Natural killer cell (primary cell): ENCODE measurements at regions not wholly inside any gene's neighbourhood (a gene's known extent, or its start where the extent isn't known, plus 50 kb on each side); places are given as distances from the start of the nearest gene placed in this dataset.

Source experiments
- ATAC-seq, 3 donors: fragments of 150-1000 bp in 2 of 3; fragments of 200-7000 bp in 1 of 3; cut with Tn5 transposase; 1 replicate in 1 of 3; 2 replicates in 2 of 3; pipeline ENCODE4 v1.10.0; 2021; ENCODE audit warnings: mild to moderate bottlenecking in 2 of 3, moderate library complexity in 2 of 3
- DNase-seq, 2 donors: peaks; one replicate each; pipeline versions ENCODE4 v3.0.0 to v3.0.0-alpha.2; 2013 to 2021; ENCODE audit warnings: mixed read lengths in 1 of 2
- H3K27ac ChIP-seq: one replicate; pipeline ENCODE4 v1.5.1; 2013; ENCODE audit warnings: mild to moderate bottlenecking, low read length
- H3K27me3 ChIP-seq: one replicate; pipeline ENCODE4 v1.6.1; 2013; ENCODE audit warnings: low read length; ENCODE audit not compliant: control insufficient read depth, insufficient read depth
- H3K36me3 ChIP-seq: one replicate; pipeline ENCODE4 v1.6.1; 2013; ENCODE audit warnings: low read length; ENCODE audit not compliant: control insufficient read depth, insufficient read depth
- H3K4me1 ChIP-seq: one replicate; pipeline ENCODE4 v1.6.1; 2013; ENCODE audit warnings: low read length; ENCODE audit not compliant: control insufficient read depth, insufficient read depth
- H3K4me3 ChIP-seq: one replicate; pipeline ENCODE4 v1.5.1; 2013; ENCODE audit warnings: low read length
- H3K9me3 ChIP-seq: one replicate; pipeline ENCODE4 v1.6.1; 2013; ENCODE audit warnings: low read length; ENCODE audit not compliant: control insufficient read depth, insufficient read depth
- H3K27ac Mint-ChIP-seq, 2 donors: one replicate each; pipeline ENCODE4 v1.8.0; 2022; ENCODE audit warnings: mild to moderate bottlenecking in 2 of 2, mixed read lengths in 2 of 2, moderate library complexity in 1 of 2
- H3K27me3 Mint-ChIP-seq, 2 donors: one replicate each; pipeline ENCODE4 v1.8.0; 2022; ENCODE audit warnings: low read depth in 2 of 2, mixed read lengths in 2 of 2
- H3K36me3 Mint-ChIP-seq: one replicate; pipeline ENCODE4 v1.8.0; 2022; ENCODE audit warnings: mixed read lengths
- H3K4me1 Mint-ChIP-seq, 2 donors: one replicate each; pipeline ENCODE4 v1.8.0; 2022; ENCODE audit warnings: mixed read lengths in 2 of 2
- H3K4me3 Mint-ChIP-seq: one replicate; pipeline ENCODE4 v1.8.0; 2022; ENCODE audit warnings: mild to moderate bottlenecking, moderate library complexity, mixed read lengths
- H3K9me3 Mint-ChIP-seq, 2 donors: one replicate each; pipeline ENCODE4 v1.8.0; 2022; ENCODE audit warnings: mixed read lengths in 2 of 2
- CTCF ChIP-seq: fragments of 200-600 bp; IDR thresholded peaks from one replicate; pipeline ENCODE4 v1.8.0; 2022; ENCODE audit warnings: antibody characterized with exemption
- WGBS: methylation state at CpG from one replicate; pipeline ENCODE4 v1.1.7; 2013; ENCODE audit warnings: missing lambda C conversion rate; ENCODE audit not compliant: insufficient coverage; 5-methylcytosine and 5-hydroxymethylcytosine counted together
- intact Hi-C: fragments of 100-400 bp; cut with micrococcal nuclease; formaldehyde crosslinking; loops from one replicate; pipeline ENCODE4 v1.14.2; 2022

- H3K36me3 Mint-ChIP-seq, result peaks cover 11% of the 10 kb centered on the region
- ATAC-seq, result no peak
- DNase-seq, result no peak
- no peaks in the 10 kb centered on the region for H3K27me3 ChIP-seq
- H3K27ac Mint-ChIP-seq, result no peak overlapping the region
- H3K4me1 ChIP-seq, result no peaks in the 10 kb centered on the region
- H3K4me3 Mint-ChIP-seq, result no peak overlapping the region
- H3K4me3 ChIP-seq, result no peak overlapping the region
- TF ChIP-seq CTCF, result no peak
- intact Hi-C loops, result no loop called here
- peaks cover 11% of the 10 kb centered on the region for H3K9me3 ChIP-seq
- H3K36me3 ChIP-seq, result no peaks in the 10 kb centered on the region
- no peaks in the 10 kb centered on the region for H3K27me3 Mint-ChIP-seq
- 51% methylated on average over 4 of the region's 4 CpGs for WGBS
- peaks cover 16 to 17% of the 10 kb centered on the region in 2 donors for H3K9me3 Mint-ChIP-seq
- H3K27ac ChIP-seq, result no peak overlapping the region
- H3K4me1 Mint-ChIP-seq, result no peaks in the 10 kb centered on the region
Observed at GRCh38 chr6:80939480-80939879, 813.0 kb downstream of the TENT5A start.

DNA sequence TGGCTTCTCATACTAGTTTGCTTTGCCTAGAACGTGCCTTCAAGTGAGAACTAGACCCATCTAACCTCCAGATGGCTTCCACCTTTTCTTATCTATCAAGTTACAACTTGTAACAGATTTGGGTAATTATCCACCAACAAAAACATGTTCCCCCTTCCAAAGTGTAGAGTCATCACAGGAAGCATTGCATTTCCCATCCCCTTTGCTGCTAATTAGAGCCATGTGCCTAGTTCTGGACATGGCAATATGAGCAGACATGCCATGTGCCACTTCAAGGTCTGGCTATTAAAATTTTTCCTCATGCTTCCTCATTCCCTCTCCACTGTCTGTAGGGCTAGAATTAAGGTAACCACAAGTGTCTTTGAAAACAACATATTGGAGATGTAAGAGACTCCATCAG is 814.4 kb downstream of the TENT5A start:
- Mint-ChIP-seq H3K27ac (no peak overlapping the region), H3K4me1 (no peaks in the 10 kb centered on the region), H3K36me3 (peaks cover 11% of the 10 kb centered on the region), H3K9me3 (peaks cover 19 to 20% of the 10 kb centered on the region in 2 donors), H3K27me3 (no peaks in the 10 kb centered on the region), H3K4me3 (no peak overlapping the region)
- H3K27ac ChIP-seq, result no peak overlapping the region
- H3K4me1 ChIP-seq, result no peaks in the 10 kb centered on the region
- no peaks in the 10 kb centered on the region for H3K27me3 ChIP-seq
- DNase-seq (no peak), ATAC-seq (no peak)
- H3K4me3 ChIP-seq, result no peak overlapping the region
- peaks cover 11% of the 10 kb centered on the region for H3K9me3 ChIP-seq
- H3K36me3 ChIP-seq, result no peaks in the 10 kb centered on the region
- 48% methylated on average over 1 of the region's 1 CpG for WGBS
- TF ChIP-seq CTCF, result no peak
- intact Hi-C loops, result no loop called here

DNA sequence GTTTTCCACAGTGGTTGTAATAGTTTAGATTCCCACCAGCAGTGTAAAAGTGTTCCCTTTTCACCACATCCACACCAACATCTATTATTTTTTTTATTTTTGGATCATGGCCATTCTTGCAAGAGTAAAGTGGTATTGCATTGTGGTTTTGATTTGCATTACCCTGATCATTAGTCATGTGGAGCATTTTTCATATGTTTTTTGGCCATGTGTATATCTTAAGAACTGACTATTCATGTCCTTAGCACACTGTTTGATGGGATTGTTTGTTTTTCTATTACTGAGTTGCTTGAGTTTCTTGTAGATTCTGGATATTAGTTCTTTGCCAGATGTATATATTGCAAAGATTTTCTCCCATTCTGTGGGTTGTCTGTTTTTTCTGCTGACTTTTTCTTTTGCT is 820.1 kb downstream of the TENT5A start:
- Histone ChIP-seq H3K4me3 (no peak overlapping the region), H3K4me1 (no peaks in the 10 kb centered on the region), H3K27ac (no peak overlapping the region), H3K27me3 (no peaks in the 10 kb centered on the region), H3K36me3 (no peaks in the 10 kb centered on the region), H3K9me3 (peaks cover 7% of the 10 kb centered on the region)
- DNase-seq (no peak), ATAC-seq (no peak)
- Mint-ChIP-seq H3K9me3 (peaks cover 17% of the 10 kb centered on the region in 2 donors), H3K36me3 (no peaks in the 10 kb centered on the region), H3K4me1 (no peaks in the 10 kb centered on the region), H3K4me3 (no peak overlapping the region), H3K27me3 (no peaks in the 10 kb centered on the region), H3K27ac (no peak overlapping the region)
- TF ChIP-seq CTCF, result no peak
- intact Hi-C loops, result no loop called here

- Histone ChIP-seq H3K36me3 (no peaks in the 10 kb centered on the region), H3K9me3 (no peaks in the 10 kb centered on the region), H3K4me3 (no peak overlapping the region), H3K27me3 (no peaks in the 10 kb centered on the region), H3K27ac (no peak overlapping the region), H3K4me1 (no peaks in the 10 kb centered on the region)
- ATAC-seq (no peak), DNase-seq (no peak)
- H3K4me1 Mint-ChIP-seq, result no peaks in the 10 kb centered on the region
- H3K27me3 Mint-ChIP-seq, result no peaks in the 10 kb centered on the region
- no peak overlapping the region for H3K27ac Mint-ChIP-seq
- no peak overlapping the region for H3K4me3 Mint-ChIP-seq
- no peak for TF ChIP-seq CTCF
- peaks cover 19 to 21% of the 10 kb centered on the region in 2 donors for H3K9me3 Mint-ChIP-seq
- intact Hi-C loops, result no loop called here
- H3K36me3 Mint-ChIP-seq, result peaks cover 5% of the 10 kb centered on the region
Observed at GRCh38 chr6:80930376-80930775, 822.1 kb downstream of the TENT5A start.
